HepG2 (cell line): ENCODE measurements at regions not wholly inside any gene's neighbourhood (a gene's known extent, or its start where the extent isn't known, plus 50 kb on each side); places are given as distances from the start of the nearest gene placed in this dataset.

Experiments used
- ATAC-seq: fragments of 200-7000 bp; cut with Tn5 transposase; 3 replicates; pipeline ENCODE4 v1.9.1; 2020; ENCODE audit warnings: mild to moderate bottlenecking, moderate library complexity
- BruUV-seq: library from RNA; stranded (reverse); fragments of 400-500 nt; replicated peaks from 2 replicates; lab custom pipeline; 2021; lab: Mats Ljungman, UMichigan
- CTCF ChIA-PET: fragments of 300-600 bp; formaldehyde crosslinking; extraction: SDS; loops from one replicate; lab custom pipeline; 2021; ENCODE audit warnings: low total read pairs, inconsistent platforms, low intra/inter-chr PET ratio; lab: Yijun Ruan, JAX
- POLR2A ChIA-PET: fragments of 350-600 bp; sonication (Branson Sonifier 250); formaldehyde crosslinking; loops from one replicate; lab custom pipeline; 2020; ENCODE audit warnings: antibody characterized with exemption, inconsistent platforms; lab: Yijun Ruan, JAX
- DNase-seq: peaks from one replicate; pipeline ENCODE4 v3.0.0-alpha.2; 2015; ENCODE audit warnings: low spot score
- FAIRE-seq: peaks from 3 replicates; lab custom pipeline; 2011; peaks lifted over from hg19 to GRCh38; lab: Jason Lieb, UNC
- H2AFZ ChIP-seq: one replicate; pipeline ENCODE4 v1.6.1; 2011; ENCODE audit warnings: low read length, inconsistent platforms
- H3K27ac ChIP-seq: fragments of 300-600 bp; 3 replicates; pipeline ENCODE4 v1.8.0; 2011; ENCODE audit warnings: mixed run types, mild to moderate bottlenecking, mixed read lengths, low read length, inconsistent platforms; ENCODE audit not compliant: insufficient read depth; ENCODE audit errors: extremely low read length
- H3K27me3 ChIP-seq, 2 experiments: fragments of 200-600 bp in 1 of 2; 2 replicates in 1 of 2; 3 replicates in 1 of 2; pipeline versions ENCODE4 v1.6.0 to v1.8.0; 2011; ENCODE audit warnings: low read length in 2 of 2, mild to moderate bottlenecking in 2 of 2, moderate library complexity in 2 of 2, inconsistent platforms in 1 of 2; ENCODE audit not compliant: insufficient read depth in 2 of 2, control insufficient read depth in 1 of 2
- H3K36me3 ChIP-seq, 2 experiments: fragments of 200-600 bp in 1 of 2; replicated peaks in 1 of 2; 2 replicates in 1 of 2; 3 replicates in 1 of 2; pipeline versions ENCODE4 v1.5.1 to v1.8.0; 2011; ENCODE audit warnings: low read length in 2 of 2, inconsistent platforms in 1 of 2; ENCODE audit not compliant: insufficient read depth in 2 of 2, control insufficient read depth in 1 of 2
- H3K4me1 ChIP-seq: 2 replicates; pipeline ENCODE4 v1.5.1; 2012; ENCODE audit warnings: low read length, inconsistent platforms; ENCODE audit not compliant: insufficient read depth
- H3K4me2 ChIP-seq: 2 replicates; pipeline ENCODE4 v1.6.0; 2011; ENCODE audit warnings: low read depth, low read length, inconsistent platforms
- H3K4me3 ChIP-seq, 3 experiments: fragments of 200-600 bp in 1 of 3; sonication (generic), shearing (Covaris generic) in 1 of 3; replicated peaks in 1 of 3; 2 replicates each; pipeline ENCODE4 v1.5.1; 2011 to 2016; ENCODE audit warnings: low read length in 3 of 3, inconsistent platforms in 2 of 3, low read depth in 2 of 3, mild to moderate bottlenecking in 2 of 3, control low read depth in 1 of 3, mixed read lengths in 1 of 3; ENCODE audit not compliant: insufficient read depth in 1 of 3
- H3K79me2 ChIP-seq: one replicate; pipeline ENCODE4 v1.6.1; 2011; ENCODE audit warnings: low read length, inconsistent platforms; ENCODE audit not compliant: insufficient read depth
- H3K9ac ChIP-seq: 2 replicates; pipeline ENCODE4 v1.6.0; 2011; ENCODE audit warnings: mild to moderate bottlenecking, low read depth, low read length, inconsistent platforms; ENCODE audit not compliant: insufficient read depth
- H3K9me3 ChIP-seq: 2 replicates; pipeline ENCODE4 v1.5.1; 2012; ENCODE audit warnings: mild to moderate bottlenecking, low read length
- H4K20me1 ChIP-seq: 2 replicates; pipeline ENCODE4 v1.6.0; 2011; ENCODE audit warnings: inconsistent platforms, mild to moderate bottlenecking, low read length, moderate library complexity; ENCODE audit not compliant: insufficient read depth
- FUBP1 ChIP-seq: sonication (generic); formaldehyde crosslinking; IDR thresholded peaks from 2 replicates; pipeline ENCODE4 v1.5.1; 2020; ENCODE audit warnings: missing genetic modification reagents, mild to moderate bottlenecking, borderline replicate concordance
- HNF4A ChIP-seq: sonication (generic); formaldehyde crosslinking; IDR thresholded peaks from 2 replicates; pipeline ENCODE4 v1.4.0; 2020; ENCODE audit warnings: missing genetic modification reagents
- MIER3 ChIP-seq: IDR thresholded peaks from 2 replicates; pipeline ENCODE4 v1.6.1; 2016; ENCODE audit warnings: missing compliant biosample characterization, borderline replicate concordance
- NFRKB ChIP-seq: fragments of 450-650 bp; IDR thresholded peaks from 2 replicates; pipeline ENCODE4 v1.6.1; 2017
- ZEB1 ChIP-seq: IDR thresholded peaks from 2 replicates; pipeline ENCODE4 v1.6.1; 2012; ENCODE audit warnings: mild to moderate bottlenecking, low read depth, inconsistent platforms; ENCODE audit not compliant: insufficient replicate concordance
- ZMYM3 ChIP-seq: sonication (generic); formaldehyde crosslinking; IDR thresholded peaks from 2 replicates; pipeline ENCODE4 v1.5.1; 2020; ENCODE audit warnings: mild to moderate bottlenecking, missing genetic modification reagents
- ZNF280B ChIP-seq: sonication (generic); formaldehyde crosslinking; IDR thresholded peaks from 2 replicates; pipeline ENCODE4 v1.5.0; 2020; ENCODE audit warnings: missing genetic modification reagents, mild to moderate bottlenecking, borderline replicate concordance
- ZNF510 ChIP-seq: sonication (generic); formaldehyde crosslinking; IDR thresholded peaks from 2 replicates; pipeline ENCODE4 v1.4.0; 2020; ENCODE audit warnings: low read depth, mild to moderate bottlenecking, missing genetic modification reagents
- ZNF83 ChIP-seq: sonication (generic); formaldehyde crosslinking; IDR thresholded peaks from 2 replicates; pipeline ENCODE4 v1.4.0; 2020; ENCODE audit warnings: missing genetic modification reagents, mild to moderate bottlenecking, borderline replicate concordance
- WGBS: methylation state at CpG from one replicate; pipeline ENCODE4 v1.1.6; 2017; ENCODE audit warnings: low lambda C conversion rate; 5-methylcytosine and 5-hydroxymethylcytosine counted together
- in situ Hi-C: cut with HindIII; loops from 2 replicates; pipeline ENCODE4 v1.10.0; 2017; ENCODE audit warnings: low pct_unique_long_range_greater_than_20kb; ENCODE audit not compliant: extremely low pct_ligation_motif_present
- intact Hi-C: fragments of 100-400 bp; cut with micrococcal nuclease; formaldehyde crosslinking; loops from one replicate; pipeline ENCODE4 v1.10.0; 2022; ENCODE audit not compliant: unreplicated experiment

- Histone ChIP-seq H2AFZ (no peak overlapping the region), H4K20me1 (no peaks in the 10 kb centered on the region), H3K4me3 (no peak overlapping the region), H3K79me2 (no peaks in the 10 kb centered on the region), H3K27ac (no peak overlapping the region), H3K9me3 (no peaks in the 10 kb centered on the region), H3K36me3 (no peaks in the 10 kb centered on the region), H3K27me3 (no peaks in the 10 kb centered on the region), H3K9ac (no peak overlapping the region), H3K4me2 (no peak overlapping the region), H3K4me1 (no peaks in the 10 kb centered on the region)
- DNase-seq (no peak), ATAC-seq (no peak), FAIRE-seq (no peak)
- BruUV-seq = no TSS peak
- ChIA-PET POLR2A (no interaction called here), CTCF (no interaction called here)
- intact Hi-C loops = no loop called here
- in situ Hi-C loops = no loop called here
- WGBS = 52% methylated on average over 11 of the region's 11 CpGs
- TF ChIP-seq MIER3 (CRISPR knock-in tag) = no peak
Measured at GRCh38 chr11:122334546-122335339, 218.7 kb upstream of the BLID start.

GRCh38 chr11:122333467-122333866 is 217.5 kb upstream of the BLID start:
- no peak overlapping the region for H3K27ac ChIP-seq
- no peaks in the 10 kb centered on the region for H3K79me2 ChIP-seq
- H3K4me1 ChIP-seq = no peaks in the 10 kb centered on the region
- WGBS = 68% methylated on average over 4 of the region's 4 CpGs
- no peak overlapping the region for H3K9ac ChIP-seq
- CTCF ChIA-PET = no interaction called here
- no peak overlapping the region for H3K4me3 ChIP-seq
- no peak overlapping the region for H2AFZ ChIP-seq
- no peak overlapping the region for H3K4me2 ChIP-seq
- FAIRE-seq (no peak), ATAC-seq (no peak), DNase-seq (no peak)
- intact Hi-C loops (no loop called here), in situ Hi-C loops (no loop called here)
- no peaks in the 10 kb centered on the region for H4K20me1 ChIP-seq
- BruUV-seq = no TSS peak
- no peaks in the 10 kb centered on the region for H3K9me3 ChIP-seq
- H3K36me3 ChIP-seq = no peaks in the 10 kb centered on the region
- H3K27me3 ChIP-seq = no peaks in the 10 kb centered on the region
- POLR2A ChIA-PET = no interaction called here
- TF ChIP-seq NFRKB (no peak), HNF4A (no peak), ZMYM3 (CRISPR knock-in tag) (no peak), ZNF83 (no peak), ZEB1 (no peak), ZNF510 (no peak), ZNF280B (CRISPR knock-in tag) (no peak), FUBP1 (CRISPR knock-in tag) (no peak)
